ENCODE measurements at regions not wholly inside any gene's neighbourhood (a gene's known extent, or its start where the extent isn't known, plus 50 kb on each side); places are given as distances from the start of the nearest gene placed in this dataset.

DNA sequence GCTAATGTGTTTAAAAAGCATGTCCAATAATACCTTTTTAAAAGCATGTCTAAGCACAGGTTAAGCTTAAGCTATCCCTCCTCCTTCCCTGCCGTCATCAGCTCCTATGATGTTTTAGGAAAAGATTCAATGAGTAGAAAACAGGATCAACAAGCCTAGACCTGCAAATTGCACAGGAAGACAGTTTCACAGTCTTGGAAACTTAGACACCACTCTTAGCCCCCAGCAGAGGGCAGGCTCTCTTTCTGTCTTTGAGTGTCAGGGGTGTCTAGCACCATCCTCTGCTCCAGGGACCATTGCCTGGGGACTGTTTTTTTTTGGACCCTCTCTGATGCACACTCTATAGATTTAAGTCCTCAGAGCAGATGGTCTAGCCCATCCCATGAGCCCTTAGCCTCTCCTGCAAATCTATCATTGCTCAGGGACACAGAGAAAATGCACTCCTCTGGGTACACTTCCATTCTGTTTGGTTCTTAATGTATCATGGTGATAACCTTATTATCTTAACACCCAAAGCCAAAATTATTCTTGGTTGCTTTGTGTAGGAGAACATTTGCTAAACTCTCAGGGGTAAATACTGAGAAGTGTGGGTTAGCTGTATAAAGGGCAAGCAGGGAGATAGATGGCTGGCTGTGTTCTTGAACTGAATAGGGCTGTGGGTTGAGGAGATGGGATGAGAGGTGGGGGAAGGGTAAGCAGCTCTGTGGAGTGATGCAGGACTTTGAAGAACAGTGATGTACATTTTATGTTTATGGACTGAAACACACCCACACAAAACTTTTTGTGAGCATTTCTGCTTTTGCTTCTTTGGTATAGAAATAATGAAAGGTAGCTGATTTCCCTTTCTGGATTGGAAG lies 259.9 kb upstream of the DDHD1 start:
- Histone ChIP-seq H3K4me3 (ENCODE audit: low read length) (no peak overlapping the region), H3K4me1 (ENCODE audit: control insufficient read depth in 2 of 2, insufficient read depth in 2 of 2, low read length in 2 of 2) (no peaks in the 10 kb centered on the region), H3K9me3 (ENCODE audit: control insufficient read depth in 2 of 3, low read length in 3 of 3) (no peaks in the 10 kb centered on the region), H3K27ac (ENCODE audit: low read depth, low read length) (no peak overlapping the region), H3K27me3 (ENCODE audit: control insufficient read depth in 2 of 2, insufficient read depth in 2 of 2, low read length in 2 of 2) (no peaks in the 10 kb centered on the region), H3K36me3 (ENCODE audit: control insufficient read depth in 2 of 3, insufficient read depth in 3 of 3, low read length in 3 of 3) (no peaks in the 10 kb centered on the region)
- no peak overlapping the region for H3K4me3 Mint-ChIP-seq
- peaks cover 3 to 22% (median 8%) of the 10 kb centered on the region in 11 donors for H3K9me3 Mint-ChIP-seq
- POLR2A ChIA-PET = no interaction called here
- H3K36me3 Mint-ChIP-seq = peaks cover 0 to 9% (median 6%) of the 10 kb centered on the region in 5 donors
- H3K27ac Mint-ChIP-seq = no peak overlapping the region
- peaks cover 0 to 14% (median 0%) of the 10 kb centered on the region in 5 donors for H3K27me3 Mint-ChIP-seq
- intact Hi-C loops (cut with micrococcal nuclease) = no loop called here
- CTCF ChIA-PET = no interaction called here
- DNase-seq (no peak), ATAC-seq (no peak)
- H3K4me1 Mint-ChIP-seq = no peaks in the 10 kb centered on the region

DNA sequence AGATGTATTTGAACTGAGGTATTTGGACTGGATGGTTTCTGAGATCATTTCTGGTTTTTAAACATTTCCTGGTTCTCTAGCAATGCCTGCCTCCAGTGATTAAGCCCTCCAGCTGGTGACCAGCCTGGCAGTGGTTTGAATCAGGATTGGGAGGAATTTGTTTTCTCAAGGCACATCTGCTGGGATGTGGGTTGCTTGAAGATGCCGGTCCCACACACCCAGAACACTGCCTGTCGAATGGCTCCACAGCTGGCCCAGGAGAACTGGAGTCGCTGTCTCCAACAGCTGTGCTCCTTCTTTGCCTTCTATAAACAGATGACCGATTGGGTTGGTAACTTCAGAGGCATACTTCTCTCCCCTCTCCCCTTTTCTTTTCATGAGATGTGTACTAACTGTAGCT lies 258.0 kb upstream of the DDHD1 start:
- Mint-ChIP-seq H3K9me3 (peaks cover 0 to 4% (median 0%) of the 10 kb centered on the region in 11 donors), H3K27me3 (no peaks in the 10 kb centered on the region), H3K4me1 (no peaks in the 10 kb centered on the region), H3K36me3 (peaks cover 0 to 5% (median 0%) of the 10 kb centered on the region in 5 donors), H3K27ac (no peak overlapping the region), H3K4me3 (no peak overlapping the region)
- no peaks in the 10 kb centered on the region for H3K9me3 ChIP-seq (ENCODE audit: control insufficient read depth in 2 of 3, low read length in 3 of 3)
- POLR2A ChIA-PET = no interaction called here
- H3K4me3 ChIP-seq (ENCODE audit: low read length) = no peak overlapping the region
- intact Hi-C loops (cut with micrococcal nuclease) = no loop called here
- no peaks in the 10 kb centered on the region for H3K36me3 ChIP-seq (ENCODE audit: control insufficient read depth in 2 of 3, insufficient read depth in 3 of 3, low read length in 3 of 3)
- DNase-seq (no peak), ATAC-seq (no peak)
- H3K27me3 ChIP-seq (ENCODE audit: control insufficient read depth in 2 of 2, insufficient read depth in 2 of 2, low read length in 2 of 2) = no peaks in the 10 kb centered on the region
- CTCF ChIA-PET = no interaction called here
- no peak overlapping the region for H3K27ac ChIP-seq (ENCODE audit: low read depth, low read length)
- no peaks in the 10 kb centered on the region for H3K4me1 ChIP-seq (ENCODE audit: control insufficient read depth in 2 of 2, insufficient read depth in 2 of 2, low read length in 2 of 2)

DNA sequence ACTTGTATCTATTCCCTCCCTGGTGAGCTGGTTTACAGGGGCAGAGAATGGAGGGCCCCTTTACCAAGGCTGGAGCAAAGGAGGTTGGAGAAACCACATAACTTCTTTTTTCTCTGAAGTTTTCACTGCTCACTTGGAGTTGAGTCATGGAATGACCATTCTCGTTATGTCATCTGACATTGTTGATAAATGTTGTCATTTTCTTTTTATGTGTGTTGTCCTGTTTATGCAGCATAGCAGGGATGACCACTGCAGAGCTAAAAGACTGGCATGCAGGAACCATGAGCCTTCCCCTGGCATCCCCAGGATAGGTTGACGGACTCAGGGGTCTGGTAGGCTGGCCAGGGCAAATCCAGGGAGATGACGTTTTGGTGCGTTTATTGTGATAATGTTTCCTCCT lies 256.8 kb upstream of the DDHD1 start:
- Histone ChIP-seq H3K27ac (ENCODE audit: low read depth, low read length) (no peak overlapping the region), H3K36me3 (ENCODE audit: control insufficient read depth in 2 of 3, insufficient read depth in 3 of 3, low read length in 3 of 3) (no peaks in the 10 kb centered on the region), H3K9me3 (ENCODE audit: control insufficient read depth in 2 of 3, low read length in 3 of 3) (no peaks in the 10 kb centered on the region), H3K27me3 (ENCODE audit: control insufficient read depth in 2 of 2, insufficient read depth in 2 of 2, low read length in 2 of 2) (no peaks in the 10 kb centered on the region), H3K4me1 (ENCODE audit: control insufficient read depth in 2 of 2, insufficient read depth in 2 of 2, low read length in 2 of 2) (no peaks in the 10 kb centered on the region), H3K4me3 (ENCODE audit: low read length) (no peak overlapping the region)
- DNase-seq = no peak
- peaks cover 0 to 5% (median 0%) of the 10 kb centered on the region in 5 donors for H3K36me3 Mint-ChIP-seq
- no peak overlapping the region for H3K4me3 Mint-ChIP-seq
- ChIA-PET CTCF (no interaction called here), POLR2A (no interaction called here)
- no peak for ATAC-seq
- no peaks in the 10 kb centered on the region for H3K27me3 Mint-ChIP-seq
- intact Hi-C loops (cut with micrococcal nuclease) = no loop called here
- H3K27ac Mint-ChIP-seq = no peak overlapping the region
- H3K4me1 Mint-ChIP-seq = no peaks in the 10 kb centered on the region
- no peaks in the 10 kb centered on the region for H3K9me3 Mint-ChIP-seq

DNA sequence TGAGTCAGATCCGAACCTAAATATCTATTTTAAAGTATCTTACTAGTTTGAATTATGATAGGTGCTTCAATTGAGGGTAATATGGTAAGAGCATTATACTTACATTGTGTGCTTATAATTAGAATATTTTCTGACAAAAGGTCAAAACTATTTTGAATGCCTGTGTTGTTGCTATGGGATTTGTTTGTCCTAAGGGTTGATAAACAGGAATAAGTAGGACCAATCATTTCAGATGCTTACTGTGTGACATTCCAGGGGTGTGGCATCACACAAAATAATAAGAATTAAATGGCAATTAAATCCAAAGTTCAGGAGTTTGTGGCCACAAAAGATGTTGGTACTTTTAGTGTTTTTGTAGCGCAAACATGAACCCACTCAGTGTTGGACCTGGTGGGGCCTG lies 256.2 kb upstream of the DDHD1 start:
- POLR2A ChIA-PET = no interaction called here
- H3K9me3 Mint-ChIP-seq = no peaks in the 10 kb centered on the region
- peaks cover 0 to 5% (median 0%) of the 10 kb centered on the region in 5 donors for H3K36me3 Mint-ChIP-seq
- H3K4me1 ChIP-seq (ENCODE audit: control insufficient read depth in 2 of 2, insufficient read depth in 2 of 2, low read length in 2 of 2) = no peaks in the 10 kb centered on the region
- H3K27me3 ChIP-seq (ENCODE audit: control insufficient read depth in 2 of 2, insufficient read depth in 2 of 2, low read length in 2 of 2) = no peaks in the 10 kb centered on the region
- H3K9me3 ChIP-seq (ENCODE audit: control insufficient read depth in 2 of 3, low read length in 3 of 3) = no peaks in the 10 kb centered on the region
- H3K27me3 Mint-ChIP-seq = no peaks in the 10 kb centered on the region
- no peaks in the 10 kb centered on the region for H3K36me3 ChIP-seq (ENCODE audit: control insufficient read depth in 2 of 3, insufficient read depth in 3 of 3, low read length in 3 of 3)
- CTCF ChIA-PET = no interaction called here
- H3K27ac Mint-ChIP-seq = no peak overlapping the region
- DNase-seq (no peak), ATAC-seq (no peak)
- no peak overlapping the region for H3K4me3 Mint-ChIP-seq
- no peaks in the 10 kb centered on the region for H3K4me1 Mint-ChIP-seq
- H3K4me3 ChIP-seq (ENCODE audit: low read length) = no peak overlapping the region
- H3K27ac ChIP-seq (ENCODE audit: low read depth, low read length) = no peak overlapping the region
- intact Hi-C loops (cut with micrococcal nuclease) = no loop called here

DNA sequence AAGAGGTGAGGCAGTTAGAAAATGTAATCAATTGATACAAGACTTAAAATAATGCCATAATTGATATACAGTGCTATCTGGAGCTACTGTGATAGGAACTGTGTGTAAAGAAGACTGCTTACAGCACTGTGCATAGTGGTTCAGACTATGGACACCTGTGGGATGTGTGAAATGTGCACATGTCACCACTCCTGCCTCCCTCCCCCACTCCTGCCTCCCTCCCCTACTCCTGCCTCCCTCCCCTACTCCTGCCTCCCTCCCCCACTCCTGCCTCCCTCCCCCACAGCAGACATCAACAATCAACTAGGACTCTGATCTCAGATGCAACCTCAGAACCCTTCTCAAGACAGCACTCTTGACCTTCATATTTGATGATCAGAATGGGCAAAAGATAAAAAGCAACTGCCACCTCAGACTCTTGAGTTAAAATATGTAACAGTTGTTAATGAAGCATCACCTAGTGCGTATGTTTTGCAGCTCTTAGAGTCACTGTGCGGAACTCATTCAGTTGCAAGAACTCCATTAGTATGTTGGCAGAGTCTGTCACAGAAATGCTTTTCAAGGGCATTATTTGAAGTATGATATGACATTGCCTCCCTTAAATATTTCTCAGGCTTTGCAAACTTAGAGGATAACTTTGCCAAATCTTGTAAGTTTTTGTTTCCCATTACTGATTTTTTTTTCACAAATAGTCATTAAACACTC lies 255.2 kb upstream of the DDHD1 start:
- CTCF ChIA-PET = no interaction called here
- no peaks in the 10 kb centered on the region for H3K9me3 ChIP-seq (ENCODE audit: control insufficient read depth in 2 of 3, low read length in 3 of 3)
- H3K27ac Mint-ChIP-seq = no peak overlapping the region
- no peaks in the 10 kb centered on the region for H3K4me1 ChIP-seq (ENCODE audit: control insufficient read depth in 2 of 2, insufficient read depth in 2 of 2, low read length in 2 of 2)
- no peaks in the 10 kb centered on the region for H3K27me3 ChIP-seq (ENCODE audit: control insufficient read depth in 2 of 2, insufficient read depth in 2 of 2, low read length in 2 of 2)
- DNase-seq (no peak), ATAC-seq (no peak)
- H3K27me3 Mint-ChIP-seq = no peaks in the 10 kb centered on the region
- POLR2A ChIA-PET = no interaction called here
- peaks cover 0 to 5% (median 0%) of the 10 kb centered on the region in 5 donors for H3K36me3 Mint-ChIP-seq
- no peak overlapping the region for H3K4me3 Mint-ChIP-seq
- H3K4me3 ChIP-seq (ENCODE audit: low read length) = no peak overlapping the region
- H3K4me1 Mint-ChIP-seq = no peaks in the 10 kb centered on the region
- H3K36me3 ChIP-seq (ENCODE audit: control insufficient read depth in 2 of 3, insufficient read depth in 3 of 3, low read length in 3 of 3) = no peaks in the 10 kb centered on the region
- no peak overlapping the region for H3K27ac ChIP-seq (ENCODE audit: low read depth, low read length)
- intact Hi-C loops (cut with micrococcal nuclease) = no loop called here
- peaks cover 0 to 1% (median 0%) of the 10 kb centered on the region in 11 donors for H3K9me3 Mint-ChIP-seq

DNA sequence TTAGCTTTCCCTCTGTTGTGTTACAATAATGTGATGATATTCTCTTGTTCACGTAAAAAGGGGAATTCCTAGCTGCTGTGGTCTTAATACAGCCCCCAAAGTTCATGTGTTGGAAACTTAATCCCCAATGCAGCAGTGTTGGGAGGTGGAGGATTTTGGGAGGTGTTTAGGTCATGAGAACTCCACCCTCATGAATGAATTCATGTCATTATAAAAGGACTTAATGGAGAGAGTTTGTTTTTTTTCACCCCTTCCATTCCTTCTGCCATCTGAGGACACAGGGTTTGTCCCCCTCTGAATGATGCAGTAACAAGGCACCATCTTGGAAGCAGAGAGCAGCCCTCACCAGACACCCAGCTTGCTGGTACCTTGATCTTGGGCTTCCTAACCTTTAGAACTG lies 253.4 kb upstream of the DDHD1 start:
- H3K27ac Mint-ChIP-seq = no peak overlapping the region
- H3K4me3 Mint-ChIP-seq = no peak overlapping the region
- H3K9me3 ChIP-seq (ENCODE audit: control insufficient read depth in 2 of 3, low read length in 3 of 3) = no peaks in the 10 kb centered on the region
- ATAC-seq = no peak
- no peak for DNase-seq
- no peaks in the 10 kb centered on the region for H3K27me3 Mint-ChIP-seq
- no peak overlapping the region for H3K27ac ChIP-seq (ENCODE audit: low read depth, low read length)
- no peaks in the 10 kb centered on the region for H3K36me3 ChIP-seq (ENCODE audit: control insufficient read depth in 2 of 3, insufficient read depth in 3 of 3, low read length in 3 of 3)
- ChIA-PET POLR2A (no interaction called here), CTCF (interaction anchor here (0.6 kb wide), 1 partner anchor 748 kb away, joined by 3 read pairs; no protein-coding TSS in a partner anchor)
- intact Hi-C loops (cut with micrococcal nuclease) = no loop called here
- H3K4me1 ChIP-seq (ENCODE audit: control insufficient read depth in 2 of 2, insufficient read depth in 2 of 2, low read length in 2 of 2) = no peaks in the 10 kb centered on the region
- H3K4me3 ChIP-seq (ENCODE audit: low read length) = no peak overlapping the region
- no peaks in the 10 kb centered on the region for H3K27me3 ChIP-seq (ENCODE audit: control insufficient read depth in 2 of 2, insufficient read depth in 2 of 2, low read length in 2 of 2)
- peaks cover 0 to 1% (median 0%) of the 10 kb centered on the region in 11 donors for H3K9me3 Mint-ChIP-seq
- peaks cover 0 to 5% (median 0%) of the 10 kb centered on the region in 5 donors for H3K36me3 Mint-ChIP-seq
- H3K4me1 Mint-ChIP-seq = no peaks in the 10 kb centered on the region

DNA sequence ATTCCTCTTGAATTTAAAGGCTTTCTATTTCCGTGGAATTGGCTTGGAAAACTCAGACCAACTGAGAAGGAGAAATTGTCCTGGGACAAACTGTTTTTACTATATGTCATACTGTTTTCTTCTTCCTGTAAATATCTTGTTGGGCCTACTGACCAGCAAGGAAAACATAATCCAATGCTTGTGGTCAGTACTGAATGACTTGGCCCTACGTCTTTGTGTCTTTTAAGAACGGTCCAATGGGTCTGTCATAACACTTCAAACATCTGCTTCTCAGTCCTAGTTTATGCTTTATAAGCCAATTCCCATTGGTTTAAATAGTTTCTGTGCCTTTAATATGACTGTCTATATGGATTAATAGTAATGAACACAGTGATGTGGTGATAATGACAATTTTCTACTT lies 248.5 kb upstream of the DDHD1 start:
- no peaks in the 10 kb centered on the region for H3K9me3 ChIP-seq (ENCODE audit: control insufficient read depth in 2 of 3, low read length in 3 of 3)
- H3K27me3 ChIP-seq (ENCODE audit: control insufficient read depth in 2 of 2, insufficient read depth in 2 of 2, low read length in 2 of 2) = no peaks in the 10 kb centered on the region
- DNase-seq (no peak), ATAC-seq (no peak)
- peaks cover 0 to 5% (median 0%) of the 10 kb centered on the region in 5 donors for H3K36me3 Mint-ChIP-seq
- no peak overlapping the region for H3K27ac ChIP-seq (ENCODE audit: low read depth, low read length)
- H3K9me3 Mint-ChIP-seq = peaks cover 0 to 19% (median 0%) of the 10 kb centered on the region in 11 donors
- no peak overlapping the region for H3K27ac Mint-ChIP-seq
- H3K36me3 ChIP-seq (ENCODE audit: control insufficient read depth in 2 of 3, insufficient read depth in 3 of 3, low read length in 3 of 3) = no peaks in the 10 kb centered on the region
- ChIA-PET CTCF (no interaction called here), POLR2A (no interaction called here)
- H3K4me1 ChIP-seq (ENCODE audit: control insufficient read depth in 2 of 2, insufficient read depth in 2 of 2, low read length in 2 of 2) = no peaks in the 10 kb centered on the region
- no peaks in the 10 kb centered on the region for H3K4me1 Mint-ChIP-seq
- no peak overlapping the region for H3K4me3 Mint-ChIP-seq
- H3K4me3 ChIP-seq (ENCODE audit: low read length) = no peak overlapping the region
- no peaks in the 10 kb centered on the region for H3K27me3 Mint-ChIP-seq
- intact Hi-C loops (cut with micrococcal nuclease) = no loop called here
